ENCODE measurements at regions not wholly inside any gene's neighbourhood (a gene's known extent, or its start where the extent isn't known, plus 50 kb on each side); places are given as distances from the start of the nearest gene placed in this dataset.

- Histone ChIP-seq H3K79me2 (ENCODE audit: insufficient read depth, low read depth, low read length) (no peaks in the 10 kb centered on the region), H3K27ac (ENCODE audit: low read depth, low read length, poor library complexity, severe bottlenecking) (no peak overlapping the region), H3K36me3 (ENCODE audit: insufficient read depth, low read length) (no peaks in the 10 kb centered on the region; the same call in 1 of the 2 replicates), H4K20me1 (ENCODE audit: insufficient read depth, low read length) (no peaks in the 10 kb centered on the region), H3K4me2 (ENCODE audit: low read length) (no peak overlapping the region), H3K9me3 (ENCODE audit: low read length) (no peaks in the 10 kb centered on the region), H3K4me1 (ENCODE audit: insufficient read depth, low read length, poor library complexity, severe bottlenecking) (peaks cover 27% of the 10 kb centered on the region), H3K9me2 (ENCODE audit: insufficient read depth, low read length) (no peaks in the 10 kb centered on the region), H2AFZ (ENCODE audit: low read length) (no peak overlapping the region), H3K4me3 (ENCODE audit: low read depth, low read length, poor library complexity, severe bottlenecking) (no peak overlapping the region)
- TF ChIP-seq CTCF (conservative IDR thresholded peaks at IDR 0.05; ENCODE audit: low read length), result no peak
- BruUV-seq (replicated peaks), result no TSS peak
- CTCF ChIA-PET (ENCODE audit: unreplicated experiment), result no interaction called here
- POLR2A ChIA-PET, result interaction anchor here (0.6 kb wide), 2 partner anchors 25 to 199 kb away, joined by 3 to 4 read pairs; no protein-coding TSS in a partner anchor
- DNase-seq (ENCODE audit: low spot score), result no peak
- intact Hi-C loops (cut with micrococcal nuclease; ENCODE audit: unreplicated experiment), result no loop called here
Measured at GRCh38 chr3:188007897-188008296, 146.1 kb upstream of the LPP start.

- H3K4me2 ChIP-seq (ENCODE audit: low read length), result no peak overlapping the region
- peaks cover 19% of the 10 kb centered on the region for H3K4me1 ChIP-seq (ENCODE audit: insufficient read depth, low read length, poor library complexity, severe bottlenecking)
- H4K20me1 ChIP-seq (ENCODE audit: insufficient read depth, low read length), result no peaks in the 10 kb centered on the region
- intact Hi-C loops (cut with micrococcal nuclease; ENCODE audit: unreplicated experiment), result no loop called here
- TF ChIP-seq CTCF (conservative IDR thresholded peaks at IDR 0.05; ENCODE audit: low read length) (no peak), EZH2phosphoT487 (IDR thresholded peaks at IDR 0.05; ENCODE audit: borderline replicate concordance, low read depth, low read length) (no peak)
- no peak overlapping the region for H3K4me3 ChIP-seq (ENCODE audit: low read depth, low read length, poor library complexity, severe bottlenecking)
- no peak for DNase-seq (ENCODE audit: low spot score)
- H3K9me3 ChIP-seq (ENCODE audit: low read length), result no peaks in the 10 kb centered on the region
- no peaks in the 10 kb centered on the region; the same call in 1 of the 2 replicates for H3K36me3 ChIP-seq (ENCODE audit: insufficient read depth, low read length)
- POLR2A ChIA-PET, result interaction anchor here (0.6 to 1.5 kb wide), 6 partner anchors 8 to 1799 kb away, joined by 3 to 5 read pairs (median 4); no protein-coding TSS in a partner anchor
- H3K79me2 ChIP-seq (ENCODE audit: insufficient read depth, low read depth, low read length), result no peaks in the 10 kb centered on the region
- CTCF ChIA-PET (ENCODE audit: unreplicated experiment), result no interaction called here
- no TSS peak for BruUV-seq (replicated peaks)
- no peak overlapping the region for H3K27ac ChIP-seq (ENCODE audit: low read depth, low read length, poor library complexity, severe bottlenecking)
- H2AFZ ChIP-seq (ENCODE audit: low read length), result no peak overlapping the region
- no peaks in the 10 kb centered on the region for H3K9me2 ChIP-seq (ENCODE audit: insufficient read depth, low read length)
Measured at GRCh38 chr3:188008582-188009213, 145.3 kb upstream of the LPP start.

- no peaks in the 10 kb centered on the region for H3K79me2 ChIP-seq (ENCODE audit: insufficient read depth, low read depth, low read length)
- TF ChIP-seq CTCF (conservative IDR thresholded peaks at IDR 0.05; ENCODE audit: low read length) (no peak), EZH2phosphoT487 (IDR thresholded peaks at IDR 0.05; ENCODE audit: borderline replicate concordance, low read depth, low read length) (no peak)
- no peak overlapping the region for H3K27ac ChIP-seq (ENCODE audit: low read depth, low read length, poor library complexity, severe bottlenecking)
- intact Hi-C loops (cut with micrococcal nuclease; ENCODE audit: unreplicated experiment), result no loop called here
- no peaks in the 10 kb centered on the region for H3K9me3 ChIP-seq (ENCODE audit: low read length)
- H3K4me1 ChIP-seq (ENCODE audit: insufficient read depth, low read length, poor library complexity, severe bottlenecking), result peaks cover 16% of the 10 kb centered on the region
- ChIA-PET POLR2A (interaction anchor here (0.7 kb wide), 1 partner anchor 170 kb away, joined by 3 read pairs; no protein-coding TSS in a partner anchor), CTCF (ENCODE audit: unreplicated experiment) (no interaction called here)
- BruUV-seq (replicated peaks), result no TSS peak
- H3K36me3 ChIP-seq (ENCODE audit: insufficient read depth, low read length), result no peaks in the 10 kb centered on the region; the same call in 1 of the 2 replicates
- H4K20me1 ChIP-seq (ENCODE audit: insufficient read depth, low read length), result no peaks in the 10 kb centered on the region
- H2AFZ ChIP-seq (ENCODE audit: low read length), result no peak overlapping the region
- H3K4me2 ChIP-seq (ENCODE audit: low read length), result no peak overlapping the region
- no peaks in the 10 kb centered on the region for H3K9me2 ChIP-seq (ENCODE audit: insufficient read depth, low read length)
- no peak for DNase-seq (ENCODE audit: low spot score)
- no peak overlapping the region for H3K4me3 ChIP-seq (ENCODE audit: low read depth, low read length, poor library complexity, severe bottlenecking)
Measured at GRCh38 chr3:188010478-188010877, 143.5 kb upstream of the LPP start.
